IPS-15b (cell line): ENCODE measurements at regions not wholly inside any gene's neighbourhood (a gene's known extent, or its start where the extent isn't known, plus 50 kb on each side); places are given as distances from the start of the nearest gene placed in this dataset.
"Not testable (repeated sequence)": the region's sequence is repeated elsewhere in the genome, so short reads cannot be mapped to it uniquely, and the experiment has no call there.

ENCODE experiments used
- H3K27me3 ChIP-seq: one replicate; pipeline ENCODE4 v1.6.1; 2013; ENCODE audit warnings: low read length; ENCODE audit not compliant: control insufficient read depth, insufficient read depth
- H3K36me3 ChIP-seq: one replicate; pipeline ENCODE4 v1.6.1; 2013; ENCODE audit warnings: low read length; ENCODE audit not compliant: control insufficient read depth, insufficient read depth
- H3K4me1 ChIP-seq: one replicate; pipeline ENCODE4 v1.6.1; 2013; ENCODE audit warnings: mild to moderate bottlenecking, low read length; ENCODE audit not compliant: control insufficient read depth, insufficient read depth
- H3K4me3 ChIP-seq: one replicate; pipeline ENCODE4 v1.5.1; 2013; ENCODE audit warnings: low read depth, low read length
- H3K9ac ChIP-seq: one replicate; pipeline ENCODE4 v1.6.1; 2013; ENCODE audit warnings: low read depth, mild to moderate bottlenecking, low read length
- H3K9me3 ChIP-seq: one replicate; pipeline ENCODE4 v1.6.1; 2013; ENCODE audit warnings: mild to moderate bottlenecking, low read length; ENCODE audit not compliant: control insufficient read depth, insufficient read depth

- Histone ChIP-seq H3K36me3 (no peaks in the 10 kb centered on the region), H3K9ac (no peak overlapping the region), H3K4me1 (no peaks in the 10 kb centered on the region), H3K4me3 (no peak overlapping the region), H3K9me3 (no peaks in the 10 kb centered on the region), H3K27me3 (no peaks in the 10 kb centered on the region)
Observed at GRCh38 chr2:216930716-216931115, 70.9 kb upstream of the TNP1 start.

- H3K36me3 ChIP-seq, H3K4me1 ChIP-seq, H3K9me3 ChIP-seq, H3K27me3 ChIP-seq, H3K9ac ChIP-seq, H3K4me3 ChIP-seq: not testable (repeated sequence)
Observed at GRCh38 chr2:216929338-216929737, 69.5 kb upstream of the TNP1 start.

DNA sequence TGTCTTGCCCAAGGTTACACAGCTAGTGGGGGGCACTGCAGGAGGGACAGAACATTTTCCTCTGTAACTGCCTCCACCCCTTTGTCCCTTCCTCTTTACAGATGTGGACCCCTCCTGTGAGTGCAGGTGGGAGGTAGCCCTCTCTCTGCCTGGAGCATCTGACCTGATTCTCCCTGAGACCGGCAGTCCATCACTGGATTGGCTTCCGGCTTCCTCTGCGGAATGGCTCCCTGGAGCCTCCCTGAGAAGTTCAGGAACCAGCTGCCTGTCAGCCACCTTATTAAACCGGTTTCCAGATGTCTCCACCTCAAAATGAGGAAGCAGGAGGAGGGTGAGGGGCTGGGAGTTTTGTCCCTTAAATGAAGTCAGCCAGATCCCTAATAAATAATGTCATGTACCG, 67.3 kb upstream of the TNP1 start:
- no peaks in the 10 kb centered on the region for H3K36me3 ChIP-seq
- H3K4me1 ChIP-seq = peaks cover 2% of the 10 kb centered on the region
- H3K9ac ChIP-seq = no peak overlapping the region
- H3K9me3 ChIP-seq = no peaks in the 10 kb centered on the region
- H3K4me3 ChIP-seq = no peak overlapping the region
- no peaks in the 10 kb centered on the region for H3K27me3 ChIP-seq

DNA sequence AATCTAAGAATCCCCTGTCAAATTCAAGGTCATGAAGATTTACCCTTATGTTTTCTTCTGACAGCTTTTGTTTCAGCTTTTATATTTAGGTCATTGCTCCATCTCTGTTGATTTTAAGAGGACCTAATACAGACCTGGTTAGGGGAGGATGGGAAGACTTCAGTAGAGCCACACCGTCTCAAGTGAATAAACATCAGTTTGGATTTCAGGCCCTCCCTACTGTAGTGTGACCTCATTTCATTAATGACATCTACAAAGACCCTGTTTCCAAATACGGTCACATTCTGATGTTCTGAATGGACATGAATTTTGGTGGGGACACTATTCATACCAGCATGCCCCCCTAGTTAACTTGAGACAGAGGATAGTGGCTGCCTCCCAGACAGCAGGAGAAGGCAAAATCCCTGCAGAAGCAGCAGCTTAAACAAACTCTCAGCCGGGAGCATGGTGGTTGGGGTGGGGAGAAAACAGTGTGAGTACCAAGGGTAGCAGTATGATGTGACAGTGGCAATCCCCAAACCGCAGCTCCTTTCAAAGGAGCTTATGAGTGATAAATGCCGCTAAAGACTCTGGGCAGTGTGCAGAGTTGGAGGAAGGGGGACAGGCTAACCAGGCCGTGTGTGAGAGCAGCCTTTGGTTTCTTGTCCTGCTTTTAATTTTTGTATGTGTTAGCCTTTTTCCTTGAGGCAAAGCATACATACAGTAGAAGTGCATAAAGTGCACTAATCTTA, 65.9 kb upstream of the TNP1 start:
- Histone ChIP-seq H3K36me3 (no peaks in the 10 kb centered on the region), H3K27me3 (no peaks in the 10 kb centered on the region), H3K4me1 (peaks cover 5% of the 10 kb centered on the region), H3K9ac (no peak overlapping the region), H3K9me3 (no peaks in the 10 kb centered on the region), H3K4me3 (no peak overlapping the region)

GRCh38 chr2:216925006-216925405, 65.1 kb upstream of the TNP1 start:
- no peaks in the 10 kb centered on the region for H3K9me3 ChIP-seq
- no peak overlapping the region for H3K9ac ChIP-seq
- no peaks in the 10 kb centered on the region for H3K36me3 ChIP-seq
- no peak overlapping the region for H3K4me3 ChIP-seq
- H3K27me3 ChIP-seq = no peaks in the 10 kb centered on the region
- peaks cover 5% of the 10 kb centered on the region for H3K4me1 ChIP-seq

DNA sequence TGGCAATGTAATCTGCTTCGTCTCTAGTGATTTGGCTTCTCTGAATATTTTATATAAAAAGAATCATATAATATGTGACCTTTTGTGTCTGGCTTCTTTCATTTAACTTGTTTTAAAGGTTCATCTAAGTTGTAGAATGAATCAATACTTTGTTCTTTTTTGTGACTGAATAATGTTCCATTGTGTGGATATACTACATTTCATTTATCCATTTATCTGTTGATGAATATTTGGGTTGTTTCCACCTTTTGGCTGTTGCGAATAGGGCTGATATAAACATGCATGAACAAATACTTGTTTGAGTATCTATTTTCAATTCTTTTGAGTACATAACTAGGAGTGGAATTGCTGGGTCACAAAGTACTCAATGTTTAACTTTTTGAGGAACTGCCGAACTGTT, 63.8 kb upstream of the TNP1 start:
- Histone ChIP-seq H3K27me3 (no peaks in the 10 kb centered on the region), H3K9ac (no peak overlapping the region), H3K36me3 (no peaks in the 10 kb centered on the region), H3K4me1 (peaks cover 5% of the 10 kb centered on the region), H3K9me3 (no peaks in the 10 kb centered on the region), H3K4me3 (no peak overlapping the region)

DNA sequence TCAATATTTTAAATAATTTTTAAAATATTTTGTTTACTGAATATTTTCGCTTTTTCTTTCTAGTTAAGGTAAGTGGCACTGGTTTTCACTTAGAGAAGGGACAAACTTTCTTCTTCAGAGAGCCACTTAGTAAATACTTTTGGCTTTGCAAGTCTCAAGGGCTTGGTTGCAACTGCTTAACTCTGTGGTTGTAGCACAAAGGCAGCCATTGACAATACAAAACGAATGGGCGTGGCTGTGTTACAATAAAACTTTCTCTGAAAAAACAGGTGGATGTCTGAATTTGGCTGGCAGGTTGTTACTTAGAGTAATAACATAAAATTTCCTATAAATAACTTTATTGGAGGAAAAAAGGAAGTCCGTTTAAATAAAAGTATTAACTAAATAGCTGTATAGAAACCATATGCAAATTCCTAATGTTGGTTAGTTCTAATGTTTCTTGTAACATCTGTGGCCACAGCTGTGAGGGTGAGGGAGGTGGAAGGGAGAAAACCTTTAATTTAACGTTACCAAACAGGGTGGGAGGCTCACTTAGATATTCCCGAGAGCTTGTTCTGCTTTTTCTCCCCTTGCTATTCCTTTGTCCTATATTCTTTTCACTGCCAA, 62.4 kb upstream of the TNP1 start:
- no peak overlapping the region for H3K4me3 ChIP-seq
- no peak overlapping the region for H3K9ac ChIP-seq
- H3K9me3 ChIP-seq = no peaks in the 10 kb centered on the region

GRCh38 chr2:216920937-216921456, 61.1 kb upstream of the TNP1 start:
- Histone ChIP-seq H3K9me3 (no peaks in the 10 kb centered on the region), H3K9ac (no peak overlapping the region)

More for the DNA sequence above, 62.4 kb upstream of the TNP1 start:
- Histone ChIP-seq H3K36me3 (no peaks in the 10 kb centered on the region), H3K4me1 (peaks cover 5% of the 10 kb centered on the region), H3K27me3 (no peaks in the 10 kb centered on the region)

GRCh38 chr2:216920143-216920876, 60.4 kb upstream of the TNP1 start:
- Histone ChIP-seq H3K4me1 (peaks cover 5% of the 10 kb centered on the region), H3K9me3 (no peaks in the 10 kb centered on the region), H3K9ac (no peak overlapping the region), H3K36me3 (no peaks in the 10 kb centered on the region), H3K27me3 (no peaks in the 10 kb centered on the region), H3K4me3 (no peak overlapping the region)

More at GRCh38 chr2:216920937-216921456, 61.1 kb upstream of the TNP1 start:
- H3K4me1 ChIP-seq = peaks cover 5% of the 10 kb centered on the region
- H3K4me3 ChIP-seq = no peak overlapping the region
- no peaks in the 10 kb centered on the region for H3K36me3 ChIP-seq
- no peaks in the 10 kb centered on the region for H3K27me3 ChIP-seq

- no peaks in the 10 kb centered on the region for H3K9me3 ChIP-seq
- H3K4me3 ChIP-seq = no peak overlapping the region
- H3K27me3 ChIP-seq = no peaks in the 10 kb centered on the region
- peaks cover 5% of the 10 kb centered on the region for H3K4me1 ChIP-seq
- H3K36me3 ChIP-seq = no peaks in the 10 kb centered on the region
- H3K9ac ChIP-seq = no peak overlapping the region
Observed at GRCh38 chr2:216918088-216918680, 58.3 kb upstream of the TNP1 start.

GRCh38 chr2:216916956-216917650, 57.2 kb upstream of the TNP1 start:
- Histone ChIP-seq H3K4me3 (no peak overlapping the region), H3K27me3 (no peaks in the 10 kb centered on the region), H3K9me3 (no peaks in the 10 kb centered on the region), H3K4me1 (peaks cover 3% of the 10 kb centered on the region), H3K9ac (no peak overlapping the region), H3K36me3 (no peaks in the 10 kb centered on the region)
